GM12892 (cell line): ENCODE measurements at regions not wholly inside any gene's neighbourhood (a gene's known extent, or its start where the extent isn't known, plus 50 kb on each side); places are given as distances from the start of the nearest gene placed in this dataset.

Experiments used
- DNase-seq: peaks from one replicate; pipeline ENCODE4 v3.0.0; 2011; ENCODE audit not compliant: insufficient read length
- FAIRE-seq: peaks from 2 replicates; lab custom pipeline; 2011; peaks lifted over from hg19 to GRCh38; lab: Jason Lieb, UNC
- POLR2A ChIP-seq: IDR thresholded peaks from 2 replicates; pipeline ENCODE4 v1.6.1; 2011; ENCODE audit warnings: low read depth, low read length, control low read depth
- POLR2AphosphoS5 ChIP-seq: IDR thresholded peaks from 2 replicates; pipeline ENCODE4 v1.6.1; 2011; ENCODE audit warnings: low read depth, low read length, control low read depth
- TAF1 ChIP-seq: IDR thresholded peaks from 2 replicates; pipeline ENCODE4 v1.6.1; 2011; ENCODE audit warnings: low read depth, mild to moderate bottlenecking, control low read depth, low read length, borderline replicate concordance

GRCh38 chr1:79787631-79788030, 781.1 kb upstream of the ADGRL4 start:
- DNase-seq = no peak
- TF ChIP-seq POLR2AphosphoS5 (no peak), POLR2A (no peak), TAF1 (no peak)
- FAIRE-seq = no peak

GRCh38 chr1:79785964-79786363, 779.4 kb upstream of the ADGRL4 start:
- no peak for FAIRE-seq
- DNase-seq = no peak
- no peak for TF ChIP-seq POLR2A
- no peak for TF ChIP-seq POLR2AphosphoS5
- TF ChIP-seq TAF1 = no peak

- DNase-seq = no peak
- TF ChIP-seq POLR2AphosphoS5 (no peak), POLR2A (no peak), TAF1 (no peak)
- no peak for FAIRE-seq
These were observed 779.0 kb upstream of the ADGRL4 start for GRCh38 chr1:79785561-79785960.

- no peak for TF ChIP-seq POLR2A
- no peak for TF ChIP-seq TAF1
- no peak for TF ChIP-seq POLR2AphosphoS5
- no peak for DNase-seq
These were observed 774.7 kb upstream of the ADGRL4 start for GRCh38 chr1:79781261-79781660.

GRCh38 chr1:79777481-79778219, 771.1 kb upstream of the ADGRL4 start:
- DNase-seq = no peak
- TF ChIP-seq TAF1 = no peak
- no peak for TF ChIP-seq POLR2A
- no peak for TF ChIP-seq POLR2AphosphoS5
- FAIRE-seq = no peak

More at GRCh38 chr1:79781261-79781660, 774.7 kb upstream of the ADGRL4 start:
- no peak for FAIRE-seq

GRCh38 chr1:79775402-79775801, 768.9 kb upstream of the ADGRL4 start:
- no peak for TF ChIP-seq TAF1
- TF ChIP-seq POLR2AphosphoS5 = no peak
- no peak for TF ChIP-seq POLR2A
- DNase-seq (no peak), FAIRE-seq (no peak)

- DNase-seq = no peak
- no peak for FAIRE-seq
- TF ChIP-seq POLR2A = no peak
- TF ChIP-seq POLR2AphosphoS5 = no peak
- TF ChIP-seq TAF1 = no peak
These were observed 766.9 kb upstream of the ADGRL4 start for GRCh38 chr1:79773385-79773784.

GRCh38 chr1:79762461-79762860, 755.9 kb upstream of the ADGRL4 start:
- no peak for FAIRE-seq
- TF ChIP-seq TAF1 (no peak), POLR2AphosphoS5 (no peak), POLR2A (no peak)
- no peak for DNase-seq

GRCh38 chr1:79760531-79760930, 754.0 kb upstream of the ADGRL4 start:
- DNase-seq (no peak), FAIRE-seq (no peak)
- TF ChIP-seq POLR2AphosphoS5 (no peak), TAF1 (no peak), POLR2A (no peak)

- no peak for TF ChIP-seq POLR2AphosphoS5
- no peak for FAIRE-seq
- no peak for DNase-seq
These were observed 743.1 kb upstream of the ADGRL4 start for GRCh38 chr1:79749607-79750006.

- DNase-seq (no peak), FAIRE-seq (no peak)
- TF ChIP-seq POLR2A = no peak
- no peak for TF ChIP-seq TAF1
- no peak for TF ChIP-seq POLR2AphosphoS5
These were observed 739.4 kb upstream of the ADGRL4 start for GRCh38 chr1:79745929-79746328.

- no peak for TF ChIP-seq POLR2A
- TF ChIP-seq POLR2AphosphoS5 = no peak
- TF ChIP-seq TAF1 = no peak
- FAIRE-seq (no peak), DNase-seq (no peak)
These were observed 738.2 kb upstream of the ADGRL4 start for GRCh38 chr1:79744746-79745145.
